ENCODE measurements at regions not wholly inside any gene's neighbourhood (a gene's known extent, or its start where the extent isn't known, plus 50 kb on each side); places are given as distances from the start of the nearest gene placed in this dataset.

GRCh38 chr1:56329970-56330369 lies 249.4 kb downstream of the PLPP3 start:
- H3K9me3 ChIP-seq = no peaks in the 10 kb centered on the region
- 92 to 100% methylated on average over 1 of the region's 1 CpG for WGBS, 2 donors
- no peak overlapping the region for H3K4me3 ChIP-seq
- TF ChIP-seq POLR2A (IDR thresholded peaks at IDR 0.05) (no peak), CTCF (IDR thresholded peaks at IDR 0.05) (no peak)
- no peaks in the 10 kb centered on the region for H3K27me3 ChIP-seq
- H3K27ac ChIP-seq = no peak overlapping the region
- ATAC-seq = no peak
- no peak for DNase-seq
- intact Hi-C loops (cut with DNase I) = no loop called here
- H3K36me3 ChIP-seq (replicated peaks in 1 of 2; ENCODE audit: insufficient read depth in 1 of 2, low read depth in 2 of 2) = no peaks in the 10 kb centered on the region
- no peaks in the 10 kb centered on the region for H3K4me1 ChIP-seq

- Histone ChIP-seq H3K27ac (no peak overlapping the region), H3K4me1 (no peaks in the 10 kb centered on the region), H3K9me3 (no peaks in the 10 kb centered on the region), H3K4me3 (no peak overlapping the region), H3K36me3 (replicated peaks in 1 of 2; ENCODE audit: insufficient read depth in 1 of 2, low read depth in 2 of 2) (no peaks in the 10 kb centered on the region), H3K27me3 (no peaks in the 10 kb centered on the region)
- DNase-seq = no peak
- intact Hi-C loops (cut with DNase I) = no loop called here
- 80 to 82% methylated on average over 1 of the region's 1 CpG for WGBS, 2 donors
- TF ChIP-seq POLR2A (IDR thresholded peaks at IDR 0.05) = no peak
- TF ChIP-seq CTCF (IDR thresholded peaks at IDR 0.05) = no peak
- no peak for ATAC-seq
Measured at GRCh38 chr1:56327195-56327594, 252.2 kb downstream of the PLPP3 start.

GRCh38 chr1:56326056-56326455 lies 253.3 kb downstream of the PLPP3 start:
- H3K27me3 ChIP-seq = no peaks in the 10 kb centered on the region
- ATAC-seq (no peak), DNase-seq (no peak)
- H3K4me3 ChIP-seq = no peak overlapping the region
- intact Hi-C loops (cut with DNase I) = no loop called here
- H3K27ac ChIP-seq = no peak overlapping the region
- H3K36me3 ChIP-seq (replicated peaks in 1 of 2; ENCODE audit: insufficient read depth in 1 of 2, low read depth in 2 of 2) = no peaks in the 10 kb centered on the region
- 77 to 79% methylated on average over 3 of the region's 3 CpGs for WGBS, 2 donors
- TF ChIP-seq CTCF (IDR thresholded peaks at IDR 0.05) (no peak), POLR2A (IDR thresholded peaks at IDR 0.05) (no peak)
- H3K9me3 ChIP-seq = no peaks in the 10 kb centered on the region
- H3K4me1 ChIP-seq = no peaks in the 10 kb centered on the region

- H3K27me3 ChIP-seq = no peaks in the 10 kb centered on the region
- no peaks in the 10 kb centered on the region for H3K9me3 ChIP-seq
- H3K4me3 ChIP-seq = no peak overlapping the region
- H3K27ac ChIP-seq = no peak overlapping the region
- no peaks in the 10 kb centered on the region for H3K36me3 ChIP-seq (replicated peaks in 1 of 2; ENCODE audit: insufficient read depth in 1 of 2, low read depth in 2 of 2)
- TF ChIP-seq CTCF (IDR thresholded peaks at IDR 0.05) (no peak), POLR2A (IDR thresholded peaks at IDR 0.05) (no peak)
- DNase-seq (no peak), ATAC-seq (no peak)
- intact Hi-C loops (cut with DNase I) = no loop called here
- H3K4me1 ChIP-seq = no peaks in the 10 kb centered on the region
- 92 to 93% methylated on average over 1 of the region's 1 CpG for WGBS, 2 donors
Measured at GRCh38 chr1:56324504-56324903, 254.9 kb downstream of the PLPP3 start.

GRCh38 chr1:56322211-56322610 lies 257.2 kb downstream of the PLPP3 start:
- intact Hi-C loops (cut with DNase I) = no loop called here
- H3K4me3 ChIP-seq = no peak overlapping the region

More at GRCh38 chr1:56322211-56322610, 257.2 kb downstream of the PLPP3 start:
- Histone ChIP-seq H3K27me3 (no peaks in the 10 kb centered on the region), H3K36me3 (replicated peaks in 1 of 2; ENCODE audit: insufficient read depth in 1 of 2, low read depth in 2 of 2) (no peaks in the 10 kb centered on the region), H3K27ac (no peak overlapping the region), H3K4me1 (no peaks in the 10 kb centered on the region), H3K9me3 (no peaks in the 10 kb centered on the region)
- WGBS, 2 donors = 84 to 90% methylated on average over 3 of the region's 3 CpGs
- DNase-seq (no peak), ATAC-seq (no peak)
- TF ChIP-seq CTCF (IDR thresholded peaks at IDR 0.05) = no peak
- no peak for TF ChIP-seq POLR2A (IDR thresholded peaks at IDR 0.05)
